ENCODE measurements at regions not wholly inside any gene's neighbourhood (a gene's known extent, or its start where the extent isn't known, plus 50 kb on each side); places are given as distances from the start of the nearest gene placed in this dataset.

DNA sequence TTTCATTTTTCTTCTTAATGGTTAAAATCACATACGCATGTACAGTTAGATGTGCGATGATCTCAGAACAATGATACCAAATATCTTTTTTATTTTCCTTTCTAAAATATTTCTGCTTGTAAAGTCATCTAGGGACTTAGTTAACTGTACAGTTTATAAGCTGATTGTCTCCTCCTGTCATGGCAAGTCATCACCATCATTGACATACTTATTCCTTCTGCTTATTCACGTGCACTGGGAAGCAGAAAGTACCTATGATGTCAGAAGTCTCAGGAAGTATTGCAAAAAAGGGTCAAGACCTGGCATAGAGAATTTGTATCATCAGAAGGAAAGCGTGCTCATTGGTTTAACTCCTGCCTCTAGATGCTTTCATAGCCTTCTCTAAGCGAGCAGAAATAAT lies 154.2 kb downstream of the DSC3 start:
- Mint-ChIP-seq H3K9me3 (ENCODE audit: unreplicated experiment) (no peaks in the 10 kb centered on the region), H3K27me3 (ENCODE audit: insufficient read depth, unreplicated experiment) (peaks cover 62% of the 10 kb centered on the region), H3K27ac (ENCODE audit: low read depth, unreplicated experiment) (no peak overlapping the region), H3K4me3 (ENCODE audit: unreplicated experiment) (no peak overlapping the region), H3K4me1 (ENCODE audit: insufficient read depth, unreplicated experiment) (no peaks in the 10 kb centered on the region), H3K36me3 (ENCODE audit: insufficient read depth, unreplicated experiment) (no peaks in the 10 kb centered on the region)
- ChIA-PET POLR2A (interaction anchor here (0.5 to 0.7 kb wide), 2 partner anchors 15 to 1969 kb away, joined by 3 read pairs; no protein-coding TSS in a partner anchor), CTCF (interaction anchor here (0.6 to 3.1 kb wide), 5 partner anchors 586 to 1014 kb away, joined by 3 to 60 read pairs (median 3); no protein-coding TSS in a partner anchor)
- no peak for DNase-seq (ENCODE audit: unreplicated experiment)
- TF ChIP-seq, protein P1, sequence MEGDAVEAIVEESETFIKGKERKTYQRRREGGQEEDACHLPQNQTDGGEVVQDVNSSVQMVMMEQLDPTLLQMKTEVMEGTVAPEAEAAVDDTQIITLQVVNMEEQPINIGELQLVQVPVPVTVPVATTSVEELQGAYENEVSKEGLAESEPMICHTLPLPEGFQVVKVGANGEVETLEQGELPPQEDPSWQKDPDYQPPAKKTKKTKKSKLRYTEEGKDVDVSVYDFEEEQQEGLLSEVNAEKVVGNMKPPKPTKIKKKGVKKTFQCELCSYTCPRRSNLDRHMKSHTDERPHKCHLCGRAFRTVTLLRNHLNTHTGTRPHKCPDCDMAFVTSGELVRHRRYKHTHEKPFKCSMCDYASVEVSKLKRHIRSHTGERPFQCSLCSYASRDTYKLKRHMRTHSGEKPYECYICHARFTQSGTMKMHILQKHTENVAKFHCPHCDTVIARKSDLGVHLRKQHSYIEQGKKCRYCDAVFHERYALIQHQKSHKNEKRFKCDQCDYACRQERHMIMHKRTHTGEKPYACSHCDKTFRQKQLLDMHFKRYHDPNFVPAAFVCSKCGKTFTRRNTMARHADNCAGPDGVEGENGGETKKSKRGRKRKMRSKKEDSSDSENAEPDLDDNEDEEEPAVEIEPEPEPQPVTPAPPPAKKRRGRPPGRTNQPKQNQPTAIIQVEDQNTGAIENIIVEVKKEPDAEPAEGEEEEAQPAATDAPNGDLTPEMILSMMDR (IDR thresholded peaks at IDR 0.05; ENCODE audit: unreplicated experiment) = no peak
- no TSS peak for BruUV-seq (replicated peaks)
- intact Hi-C loops (cut with micrococcal nuclease) = no loop called here

DNA sequence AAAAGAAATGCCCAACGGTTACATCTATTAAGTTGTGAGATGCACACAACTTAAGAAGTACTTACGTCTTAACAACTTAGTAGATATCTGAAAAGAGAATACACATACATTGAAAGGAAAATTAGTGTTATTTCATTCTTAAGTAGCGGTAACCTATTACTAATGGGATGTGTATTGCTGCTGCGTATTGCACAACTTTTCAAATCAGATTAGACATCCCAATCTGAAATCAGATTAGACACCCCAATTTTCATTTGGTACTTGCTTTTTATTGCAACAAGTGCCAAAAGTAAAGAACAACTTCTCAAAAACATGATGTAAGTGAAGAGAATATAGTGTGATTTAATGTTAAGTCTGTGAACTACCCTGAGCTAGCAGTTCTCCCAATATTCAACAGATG lies 155.5 kb downstream of the DSC3 start:
- TF ChIP-seq, protein P1 (IDR thresholded peaks at IDR 0.05; ENCODE audit: unreplicated experiment) = no peak
- H3K4me3 Mint-ChIP-seq (ENCODE audit: unreplicated experiment) = no peak overlapping the region
- H3K36me3 Mint-ChIP-seq (ENCODE audit: insufficient read depth, unreplicated experiment) = no peaks in the 10 kb centered on the region
- ChIA-PET POLR2A (no interaction called here), CTCF (interaction anchor here (1.2 kb wide), 1 partner anchor 1012 kb away, joined by 3 read pairs; no protein-coding TSS in a partner anchor)
- peaks cover 63% of the 10 kb centered on the region for H3K27me3 Mint-ChIP-seq (ENCODE audit: insufficient read depth, unreplicated experiment)
- H3K9me3 Mint-ChIP-seq (ENCODE audit: unreplicated experiment) = no peaks in the 10 kb centered on the region
- intact Hi-C loops (cut with micrococcal nuclease) = no loop called here
- DNase-seq (ENCODE audit: unreplicated experiment) = no peak
- H3K27ac Mint-ChIP-seq (ENCODE audit: low read depth, unreplicated experiment) = no peak overlapping the region
- no TSS peak for BruUV-seq (replicated peaks)
- H3K4me1 Mint-ChIP-seq (ENCODE audit: insufficient read depth, unreplicated experiment) = no peaks in the 10 kb centered on the region

DNA sequence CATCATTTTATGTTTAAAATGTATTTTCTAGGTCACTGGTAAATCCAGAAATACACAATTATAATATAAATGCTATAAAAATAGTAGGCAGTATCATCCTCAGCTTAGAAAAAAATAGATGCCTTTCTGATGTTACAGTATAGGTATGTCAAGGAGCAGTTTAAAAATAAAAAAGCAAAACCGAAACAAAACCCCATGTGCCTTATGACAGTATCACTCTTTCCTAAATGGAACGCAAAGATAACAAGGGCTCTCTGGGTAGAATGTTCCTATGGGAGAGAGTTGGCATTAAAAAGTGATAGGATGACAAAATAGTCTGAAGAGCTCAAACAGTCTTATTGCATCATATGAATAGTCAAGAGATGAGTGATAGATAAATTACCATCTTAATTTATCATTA lies 172.1 kb downstream of the DSC3 start:
- ChIA-PET POLR2A (interaction anchor here (1.0 kb wide), 1 partner anchor 9 kb away, joined by 3 read pairs; no protein-coding TSS in a partner anchor), CTCF (interaction anchor here (0.7 kb wide), 1 partner anchor 19 kb away, joined by 4 read pairs; no protein-coding TSS in a partner anchor)
- TF ChIP-seq, protein P1 (IDR thresholded peaks at IDR 0.05; ENCODE audit: unreplicated experiment) = no peak
- intact Hi-C loops (cut with micrococcal nuclease) = no loop called here
- Mint-ChIP-seq H3K4me1 (ENCODE audit: insufficient read depth, unreplicated experiment) (no peaks in the 10 kb centered on the region), H3K27me3 (ENCODE audit: insufficient read depth, unreplicated experiment) (peaks cover 17% of the 10 kb centered on the region), H3K4me3 (ENCODE audit: unreplicated experiment) (no peak overlapping the region), H3K36me3 (ENCODE audit: insufficient read depth, unreplicated experiment) (no peaks in the 10 kb centered on the region), H3K27ac (ENCODE audit: low read depth, unreplicated experiment) (no peak overlapping the region), H3K9me3 (ENCODE audit: unreplicated experiment) (no peaks in the 10 kb centered on the region)
- BruUV-seq (replicated peaks) = no TSS peak
- DNase-seq (ENCODE audit: unreplicated experiment) = no peak

DNA sequence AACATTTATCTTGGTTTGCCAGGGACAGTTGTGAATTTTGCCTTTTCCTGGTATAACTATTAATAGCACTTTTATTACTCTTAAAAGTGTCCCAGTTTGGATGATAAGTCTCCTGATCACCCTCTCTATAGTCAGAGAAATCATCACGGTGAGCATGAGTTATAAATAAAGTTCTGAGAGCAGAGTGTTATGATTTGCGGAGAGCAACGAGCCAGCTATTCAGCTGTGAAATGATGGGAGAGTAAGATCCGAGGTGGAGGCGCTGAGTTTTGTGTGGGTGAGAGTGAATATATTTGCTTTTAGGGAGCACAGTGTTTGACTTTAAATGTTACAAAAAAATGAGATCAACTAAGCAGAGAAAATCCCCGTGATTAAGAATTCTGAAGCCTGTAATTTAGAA lies 179.6 kb downstream of the DSC3 start:
- CTCF ChIA-PET = no interaction called here
- H3K27ac Mint-ChIP-seq (ENCODE audit: low read depth, unreplicated experiment) = no peak overlapping the region
- H3K36me3 Mint-ChIP-seq (ENCODE audit: insufficient read depth, unreplicated experiment) = no peaks in the 10 kb centered on the region
- TF ChIP-seq, protein P1 (IDR thresholded peaks at IDR 0.05; ENCODE audit: unreplicated experiment) = no peak
- peaks cover 52% of the 10 kb centered on the region for H3K27me3 Mint-ChIP-seq (ENCODE audit: insufficient read depth, unreplicated experiment)
- H3K4me3 Mint-ChIP-seq (ENCODE audit: unreplicated experiment) = no peak overlapping the region
- H3K9me3 Mint-ChIP-seq (ENCODE audit: unreplicated experiment) = no peaks in the 10 kb centered on the region
- BruUV-seq (replicated peaks) = no TSS peak
- intact Hi-C loops (cut with micrococcal nuclease) = no loop called here
- POLR2A ChIA-PET = no interaction called here
- DNase-seq (ENCODE audit: unreplicated experiment) = no peak
- H3K4me1 Mint-ChIP-seq (ENCODE audit: insufficient read depth, unreplicated experiment) = no peaks in the 10 kb centered on the region

Data from MCF 10A (cell line).